NT2/D1 (cell line): ENCODE measurements at regions not wholly inside any gene's neighbourhood (a gene's known extent, or its start where the extent isn't known, plus 50 kb on each side); places are given as distances from the start of the nearest gene placed in this dataset.

Experiments used
- DNase-seq: peaks from one replicate; pipeline ENCODE4 v3.0.0-alpha.2; 2011; ENCODE audit warnings: low read depth, low spot score
- H3K27me3 ChIP-seq: 2 replicates; pipeline ENCODE4 v1.6.0; 2011; ENCODE audit warnings: mild to moderate bottlenecking; ENCODE audit not compliant: insufficient read length, insufficient read depth
- H3K36me3 ChIP-seq: 2 replicates; pipeline ENCODE4 v1.6.1; 2011; ENCODE audit warnings: mild to moderate bottlenecking, low read length, mixed read lengths; ENCODE audit not compliant: insufficient read depth, insufficient read length
- H3K4me1 ChIP-seq: 2 replicates; pipeline ENCODE4 v1.5.1; 2011; ENCODE audit not compliant: insufficient read depth, insufficient read length
- H3K4me3 ChIP-seq: 2 replicates; pipeline ENCODE4 v1.5.1; 2011; ENCODE audit warnings: low read depth; ENCODE audit not compliant: insufficient read length
- H3K9ac ChIP-seq: 2 replicates; pipeline ENCODE4 v1.6.0; 2011; ENCODE audit warnings: low read depth; ENCODE audit not compliant: insufficient read length
- H3K9me3 ChIP-seq: 2 replicates; pipeline ENCODE4 v1.5.1; 2011; ENCODE audit warnings: mild to moderate bottlenecking, low read length; ENCODE audit not compliant: insufficient read depth
- SUZ12 ChIP-seq: IDR thresholded peaks from 2 replicates; pipeline ENCODE4 v1.6.1; 2011; ENCODE audit not compliant: insufficient read length, insufficient read depth; ENCODE audit errors: extremely low read depth
- YY1 ChIP-seq: IDR thresholded peaks from 2 replicates; pipeline ENCODE4 v1.6.1; 2011; ENCODE audit not compliant: insufficient read length, insufficient read depth
- ZNF274 ChIP-seq: IDR thresholded peaks from 2 replicates; pipeline ENCODE4 v1.6.1; 2011; ENCODE audit warnings: mild to moderate bottlenecking, low read depth, low read length

- TF ChIP-seq ZNF274 (no peak), YY1 (no peak), SUZ12 (no peak)
- H3K4me1 ChIP-seq, result no peaks in the 10 kb centered on the region
- H3K36me3 ChIP-seq, result no peaks in the 10 kb centered on the region
- no peak overlapping the region for H3K9ac ChIP-seq
- peaks cover 25% of the 10 kb centered on the region for H3K27me3 ChIP-seq
- H3K4me3 ChIP-seq, result no peak overlapping the region
- no peak for DNase-seq
- H3K9me3 ChIP-seq, result no peaks in the 10 kb centered on the region
Measured at GRCh38 chr11:116108161-116108560, 603.9 kb upstream of the CADM1 start.

DNA sequence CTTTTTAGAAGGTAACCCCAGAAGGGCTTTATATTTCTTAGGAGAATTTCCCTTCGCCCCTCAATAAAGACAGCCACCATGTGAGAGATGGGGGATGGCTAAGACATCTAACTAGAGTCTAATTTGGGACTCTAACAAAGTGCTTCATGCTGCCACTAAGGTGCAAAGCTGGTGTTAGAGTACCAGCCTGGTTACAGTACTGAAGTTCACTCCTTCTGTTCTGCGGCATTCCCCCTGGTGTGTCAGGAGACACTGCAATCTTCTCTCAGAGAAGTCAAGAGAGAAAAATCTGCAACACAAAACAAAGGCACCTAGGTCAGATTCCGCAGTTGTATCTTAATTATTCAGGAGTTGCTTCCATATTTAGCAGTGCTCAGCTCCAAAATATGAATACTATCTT, 603.0 kb upstream of the CADM1 start:
- Histone ChIP-seq H3K27me3 (peaks cover 26% of the 10 kb centered on the region), H3K9ac (no peak overlapping the region), H3K4me1 (no peaks in the 10 kb centered on the region), H3K36me3 (no peaks in the 10 kb centered on the region), H3K4me3 (no peak overlapping the region), H3K9me3 (no peaks in the 10 kb centered on the region)
- TF ChIP-seq SUZ12, result no peak
- TF ChIP-seq ZNF274, result no peak
- TF ChIP-seq YY1, result no peak
- DNase-seq, result peak; percentile 56

DNA sequence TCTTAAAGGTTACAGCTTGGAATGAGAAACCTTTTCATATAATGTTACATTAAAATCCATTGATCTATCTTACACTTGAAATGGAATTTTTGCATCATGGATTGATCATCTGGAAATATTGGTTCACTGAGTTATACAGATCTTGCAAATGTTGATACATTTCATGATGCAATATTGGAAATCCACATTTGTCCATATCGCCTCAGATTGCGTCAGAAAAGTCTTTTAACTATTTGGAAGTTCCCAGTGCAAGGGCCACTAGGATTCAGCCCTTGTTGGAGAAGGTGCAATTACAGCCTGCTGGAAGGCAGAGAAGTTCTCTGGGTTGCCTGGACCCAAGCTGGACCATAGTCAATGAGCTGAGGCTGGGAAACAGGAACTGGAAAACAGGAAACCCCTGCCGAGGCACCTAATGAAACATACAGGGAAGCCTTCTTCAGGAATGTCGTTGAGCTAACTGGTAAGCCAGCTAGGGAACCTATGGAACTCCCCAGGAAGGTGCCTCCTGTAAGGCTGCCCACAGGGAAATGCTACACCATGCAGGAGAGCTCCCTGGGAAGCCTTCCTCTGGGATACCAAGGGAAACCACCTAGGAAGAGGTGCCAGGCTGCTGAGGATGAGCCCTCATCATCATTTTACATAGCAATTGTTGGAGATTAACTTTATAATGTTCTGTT, 600.4 kb upstream of the CADM1 start:
- Histone ChIP-seq H3K9me3 (no peaks in the 10 kb centered on the region), H3K27me3 (peaks cover 33% of the 10 kb centered on the region), H3K36me3 (no peaks in the 10 kb centered on the region), H3K4me1 (no peaks in the 10 kb centered on the region), H3K4me3 (no peak overlapping the region), H3K9ac (no peak overlapping the region)
- DNase-seq, result no peak
- TF ChIP-seq ZNF274, result no peak

GRCh38 chr11:116101902-116102301, 597.7 kb upstream of the CADM1 start:
- Histone ChIP-seq H3K36me3 (no peaks in the 10 kb centered on the region), H3K9ac (no peak overlapping the region), H3K27me3 (peaks cover 24% of the 10 kb centered on the region), H3K4me1 (no peaks in the 10 kb centered on the region), H3K4me3 (no peak overlapping the region), H3K9me3 (no peaks in the 10 kb centered on the region)
- TF ChIP-seq YY1 (no peak), ZNF274 (no peak), SUZ12 (no peak)
- no peak for DNase-seq

DNA sequence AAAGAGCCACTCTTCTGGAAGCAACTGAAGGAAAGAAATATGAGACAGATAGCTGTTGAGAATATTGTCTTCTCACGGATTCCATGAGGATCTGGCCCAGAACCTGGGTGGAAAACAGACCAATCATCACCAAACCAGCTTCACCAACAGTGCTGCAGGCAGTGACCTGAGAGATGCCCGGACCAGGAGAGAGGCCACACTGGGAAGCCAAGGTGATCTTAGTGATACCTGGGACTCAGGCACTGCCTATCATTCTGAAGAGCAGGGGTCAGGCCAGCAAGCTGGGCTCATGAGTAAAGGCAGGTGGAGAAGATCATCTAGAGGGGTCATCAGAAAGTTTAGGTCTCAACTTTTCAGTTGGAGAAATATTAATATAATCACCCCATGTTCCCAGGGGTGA, 595.8 kb upstream of the CADM1 start:
- H3K27me3 ChIP-seq, result peaks cover 16% of the 10 kb centered on the region
- no peaks in the 10 kb centered on the region for H3K36me3 ChIP-seq
- no peaks in the 10 kb centered on the region for H3K9me3 ChIP-seq
- no peaks in the 10 kb centered on the region for H3K4me1 ChIP-seq
- no peak overlapping the region for H3K4me3 ChIP-seq
- DNase-seq, result no peak
- H3K9ac ChIP-seq, result no peak overlapping the region
- TF ChIP-seq YY1 (no peak), SUZ12 (no peak), ZNF274 (no peak)

GRCh38 chr11:116099541-116099940, 595.3 kb upstream of the CADM1 start:
- no peak for TF ChIP-seq ZNF274
- TF ChIP-seq SUZ12, result no peak
- no peak for TF ChIP-seq YY1
- Histone ChIP-seq H3K27me3 (peaks cover 11% of the 10 kb centered on the region), H3K4me1 (no peaks in the 10 kb centered on the region), H3K4me3 (no peak overlapping the region), H3K9ac (no peak overlapping the region), H3K9me3 (no peaks in the 10 kb centered on the region), H3K36me3 (no peaks in the 10 kb centered on the region)
- no peak for DNase-seq

DNA sequence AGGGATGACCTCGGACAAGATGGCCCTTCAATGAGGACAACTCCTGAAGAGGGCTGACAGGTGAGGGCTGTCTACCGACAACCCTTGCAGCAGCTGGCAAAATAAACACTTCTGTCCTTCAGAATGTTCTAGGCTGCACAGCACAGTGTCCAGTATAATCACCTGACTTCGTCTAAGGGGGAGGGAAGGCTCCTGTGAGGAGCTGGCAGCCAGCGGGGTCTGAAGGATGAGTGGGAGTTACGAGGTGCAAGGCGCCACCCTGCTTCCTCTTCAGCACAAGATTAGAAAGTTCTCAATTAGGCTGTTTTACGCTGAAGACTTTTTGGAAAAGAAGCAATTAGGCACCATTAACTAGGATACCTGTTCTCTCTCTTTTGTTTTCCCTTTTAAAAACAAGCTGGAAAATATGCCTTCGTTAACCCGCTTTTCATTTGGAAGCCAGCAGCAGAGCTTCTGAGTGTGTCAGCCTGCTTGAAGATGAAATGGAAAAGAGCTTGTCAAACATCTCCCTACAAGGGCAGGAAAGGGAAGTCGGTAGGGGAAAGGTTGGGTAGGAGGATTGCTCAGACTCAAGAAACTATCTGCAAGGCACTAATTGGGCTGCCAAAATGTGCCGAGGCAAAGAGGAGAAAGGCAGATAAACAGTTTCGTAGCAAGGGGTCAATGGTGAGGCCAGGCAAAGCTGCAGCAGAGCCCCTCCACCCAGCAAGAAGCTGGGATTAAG, 592.2 kb upstream of the CADM1 start:
- H3K4me3 ChIP-seq, result no peak overlapping the region
- TF ChIP-seq ZNF274, result no peak
- TF ChIP-seq SUZ12, result no peak
- TF ChIP-seq YY1, result no peak
- H3K27me3 ChIP-seq, result no peaks in the 10 kb centered on the region
- H3K4me1 ChIP-seq, result no peaks in the 10 kb centered on the region
- H3K36me3 ChIP-seq, result no peaks in the 10 kb centered on the region
- DNase-seq, result no peak
- H3K9me3 ChIP-seq, result no peaks in the 10 kb centered on the region
- H3K9ac ChIP-seq, result no peak overlapping the region
